H1 (cell line): ENCODE measurements at regions not wholly inside any gene's neighbourhood (a gene's known extent, or its start where the extent isn't known, plus 50 kb on each side); places are given as distances from the start of the nearest gene placed in this dataset.

Experiments
- CTCF ChIA-PET: fragments of 300-600 bp; sonication (Branson Sonifier 250); formaldehyde crosslinking; loops from one replicate; lab custom pipeline; 2021; ENCODE audit not compliant: partially characterized antibody; lab: Charles Lee
- POLR2A ChIA-PET: fragments of 300-600 bp; sonication (Branson Sonifier 250); formaldehyde crosslinking; loops from one replicate; lab custom pipeline; 2021; ENCODE audit warnings: inconsistent platforms; ENCODE audit not compliant: partially characterized antibody; lab: Charles Lee
- DNase-seq, 2 experiments: peaks; one replicate each; pipeline versions ENCODE4 v3.0.0 to v3.0.0-alpha.2; 2010 to 2022; ENCODE audit warnings: low spot score in 2 of 2, low read depth in 1 of 2, mixed read lengths in 1 of 2
- FAIRE-seq: peaks from 2 replicates; lab custom pipeline; 2011; peaks lifted over from hg19 to GRCh38; lab: Jason Lieb, UNC
- H2AFZ ChIP-seq: 2 replicates; pipeline ENCODE4 v1.8.1; 2012; ENCODE audit warnings: low read length, inconsistent platforms
- H2AK5ac ChIP-seq: 2 replicates; pipeline ENCODE4 v1.6.1; 2013; ENCODE audit warnings: low read depth, low read length
- H2BK120ac ChIP-seq: replicated peaks from 2 replicates; pipeline ENCODE3; 2013; ENCODE audit warnings: low read depth, low read length, inconsistent platforms
- H2BK12ac ChIP-seq: 2 replicates; pipeline ENCODE4 v1.6.1; 2013; ENCODE audit warnings: low read depth, low read length
- H2BK15ac ChIP-seq: 2 replicates; pipeline ENCODE4 v1.6.1; 2013; ENCODE audit warnings: low read length
- H2BK20ac ChIP-seq: 2 replicates; pipeline ENCODE4 v1.6.1; 2013; ENCODE audit warnings: low read length
- H2BK5ac ChIP-seq: 2 replicates; pipeline ENCODE4 v1.6.1; 2013; ENCODE audit warnings: low read depth, low read length
- H3K14ac ChIP-seq: 2 replicates; pipeline ENCODE4 v1.6.1; 2013; ENCODE audit warnings: inconsistent platforms; ENCODE audit not compliant: insufficient read length
- H3K18ac ChIP-seq: 2 replicates; pipeline ENCODE4 v1.6.1; 2013; ENCODE audit warnings: low read length; ENCODE audit errors: extremely low read depth
- H3K23ac ChIP-seq: 2 replicates; pipeline ENCODE4 v1.6.1; 2013; ENCODE audit warnings: inconsistent platforms; ENCODE audit not compliant: insufficient read length
- H3K23me2 ChIP-seq: 2 replicates; pipeline ENCODE4 v1.6.1; 2013; ENCODE audit warnings: low read depth, low read length
- H3K27ac ChIP-seq: 2 replicates; pipeline ENCODE4 v1.6.1; 2011; ENCODE audit warnings: low read depth, low read length, inconsistent platforms
- H3K27me3 ChIP-seq, 4 experiments: replicated peaks in 1 of 4; 1 replicate in 1 of 4; 2 replicates in 3 of 4; pipeline versions ENCODE4 v1.6.1 to v1.8.1; 2011 to 2013; ENCODE audit warnings: low read length in 3 of 4, mild to moderate bottlenecking in 3 of 4, inconsistent platforms in 2 of 4, mixed read lengths in 2 of 4, moderate library complexity in 1 of 4; ENCODE audit not compliant: control insufficient read depth in 3 of 4, insufficient read depth in 3 of 4; ENCODE audit errors: extremely low read depth in 1 of 4
- H3K36me3 ChIP-seq, 4 experiments: 2 replicates each; pipeline versions ENCODE4 v1.6.1 to v1.8.1; 2011 to 2013; ENCODE audit warnings: mild to moderate bottlenecking in 4 of 4, low read length in 3 of 4, moderate library complexity in 2 of 4, control low read depth in 1 of 4, inconsistent platforms in 1 of 4; ENCODE audit not compliant: insufficient read depth in 4 of 4, control insufficient read depth in 2 of 4
- H3K4ac ChIP-seq: replicated peaks from 2 replicates; pipeline ENCODE3; 2013; ENCODE audit warnings: low read length, low read depth, mixed read lengths, inconsistent platforms; ENCODE audit not compliant: insufficient read length
- H3K4me1 ChIP-seq, 4 experiments: replicated peaks in 1 of 4; 1 replicate in 1 of 4; 2 replicates in 3 of 4; pipeline versions ENCODE4 v1.6.1 to v1.8.1; 2011 to 2013; ENCODE audit warnings: low read length in 3 of 4, inconsistent platforms in 2 of 4, mixed read lengths in 1 of 4; ENCODE audit not compliant: insufficient read depth in 4 of 4, control insufficient read depth in 3 of 4
- H3K4me2 ChIP-seq, 2 experiments: 2 replicates each; pipeline versions ENCODE4 v1.6.1 to v1.8.1; 2011 to 2013; ENCODE audit warnings: low read depth in 2 of 2, low read length in 2 of 2, control low read depth in 1 of 2, inconsistent platforms in 1 of 2, mild to moderate bottlenecking in 1 of 2; ENCODE audit not compliant: insufficient read depth in 1 of 2
- H3K4me3 ChIP-seq, 4 experiments: fragments of 200-600, 300-600 bp in 1 of 4; sonication (generic), shearing (Covaris generic), sonication (Bioruptor Twin) in 1 of 4; 2 replicates each; pipeline versions ENCODE4 v1.5.1 to v1.8.1; 2011 to 2016; ENCODE audit warnings: low read length in 4 of 4, low read depth in 3 of 4, control low read depth in 2 of 4, inconsistent platforms in 2 of 4, mild to moderate bottlenecking in 2 of 4, mixed read lengths in 1 of 4, moderate library complexity in 1 of 4; ENCODE audit not compliant: insufficient read depth in 2 of 4; ENCODE audit errors: extremely low read depth in 1 of 4
- H3K56ac ChIP-seq: replicated peaks from 2 replicates; pipeline ENCODE3; 2013; ENCODE audit warnings: low read depth, mild to moderate bottlenecking, mixed read lengths, low read length, inconsistent platforms; ENCODE audit not compliant: insufficient read length
- H3K79me1 ChIP-seq: 2 replicates; pipeline ENCODE4 v1.6.1; 2013; ENCODE audit warnings: low read depth, low read length, control low read depth
- H3K79me2 ChIP-seq, 2 experiments: 2 replicates each; pipeline versions ENCODE4 v1.6.1 to v1.8.1; 2012 to 2013; ENCODE audit warnings: low read length in 2 of 2, mild to moderate bottlenecking in 2 of 2, inconsistent platforms in 1 of 2; ENCODE audit not compliant: insufficient read depth in 2 of 2, control insufficient read depth in 1 of 2
- H3K9ac ChIP-seq, 4 experiments: replicated peaks in 1 of 4; 1 replicate in 1 of 4; 2 replicates in 3 of 4; pipeline versions ENCODE4 v1.6.1 to v1.8.1; 2011 to 2013; ENCODE audit warnings: low read depth in 3 of 4, low read length in 3 of 4, control low read depth in 2 of 4, mild to moderate bottlenecking in 2 of 4, moderate library complexity in 2 of 4, inconsistent platforms in 1 of 4; ENCODE audit errors: extremely low read depth in 1 of 4
- H3K9me3 ChIP-seq, 2 experiments: 2 replicates each; pipeline versions ENCODE4 v1.6.1 to v1.8.1; 2012 to 2013; ENCODE audit warnings: mild to moderate bottlenecking in 2 of 2, moderate library complexity in 2 of 2, control low read depth in 1 of 2, inconsistent platforms in 1 of 2, low read depth in 1 of 2, low read length in 1 of 2, mixed read lengths in 1 of 2; ENCODE audit not compliant: insufficient read depth in 2 of 2
- H4K20me1 ChIP-seq, 2 experiments: replicated peaks in 1 of 2; 2 replicates each; pipeline versions ENCODE3 to v1.8.1; 2011 to 2013; ENCODE audit warnings: inconsistent platforms in 2 of 2, low read length in 2 of 2, mild to moderate bottlenecking in 1 of 2; ENCODE audit not compliant: insufficient read depth in 2 of 2, control insufficient read depth in 1 of 2
- H4K5ac ChIP-seq: 2 replicates; pipeline ENCODE4 v1.6.1; 2013; ENCODE audit warnings: low read length, low read depth, mixed read lengths, inconsistent platforms; ENCODE audit not compliant: insufficient read length
- H4K8ac ChIP-seq: 2 replicates; pipeline ENCODE4 v1.8.0; 2013; ENCODE audit warnings: mild to moderate bottlenecking, moderate library complexity, low read length, inconsistent platforms; ENCODE audit not compliant: insufficient read depth; ENCODE audit errors: extremely low read depth
- H4K91ac ChIP-seq: replicated peaks from 2 replicates; pipeline ENCODE3; 2013; ENCODE audit warnings: low read length, mixed read lengths, inconsistent platforms; ENCODE audit not compliant: insufficient read length
- ASH2L ChIP-seq: fragments of 200-600, 300-600 bp; sonication (generic); IDR thresholded peaks from one replicate; pipeline ENCODE4 v1.7.1; 2017; ENCODE audit warnings: low read length
- BACH1 ChIP-seq: IDR thresholded peaks from 2 replicates; pipeline ENCODE4 v1.6.1; 2012; ENCODE audit warnings: low read length, improper control_type of control experiment
- CBX5 ChIP-seq: fragments of 300-800, 300-1000 bp; sonication (generic); IDR thresholded peaks from 2 replicates; pipeline ENCODE4 v1.7.1; 2016; ENCODE audit warnings: antibody characterized with exemption, low read length, low read depth
- E2F6 ChIP-seq: IDR thresholded peaks from 2 replicates; pipeline ENCODE4 v1.6.1; 2012; ENCODE audit warnings: inconsistent platforms
- EZH2 ChIP-seq: fragments of 200-600 bp; sonication (generic); IDR thresholded peaks from 2 replicates; pipeline ENCODE4 v1.7.1; 2012; ENCODE audit warnings: low read depth, mild to moderate bottlenecking, moderate library complexity, low read length, inconsistent platforms; ENCODE audit not compliant: severe bottlenecking
- KDM1A ChIP-seq: fragments of 200-600, 300-600 bp; sonication (generic); IDR thresholded peaks from 2 replicates; pipeline ENCODE4 v1.7.1; 2016; ENCODE audit warnings: mild to moderate bottlenecking, low read length, borderline replicate concordance
- KDM4A ChIP-seq: IDR thresholded peaks from one replicate; pipeline ENCODE4 v1.7.1; 2012; ENCODE audit warnings: low read depth, mild to moderate bottlenecking, moderate library complexity, low read length, inconsistent platforms; ENCODE audit not compliant: severe bottlenecking
- KDM5A ChIP-seq: fragments of 200-600 bp; IDR thresholded peaks from 2 replicates; pipeline ENCODE4 v1.7.1; 2012; ENCODE audit warnings: mild to moderate bottlenecking, low read length, inconsistent platforms, mixed read lengths
- SIN3A ChIP-seq, 2 experiments: IDR thresholded peaks in 1 of 2; conservative IDR thresholded peaks in 1 of 2; 2 replicates each; pipeline ENCODE4 v1.6.1; 2011 to 2012; ENCODE audit warnings: low read length in 2 of 2, improper control_type of control experiment in 1 of 2, low read depth in 1 of 2, mild to moderate bottlenecking in 1 of 2
- SIRT6 ChIP-seq: IDR thresholded peaks from one replicate; pipeline ENCODE4 v1.7.1; 2012; ENCODE audit warnings: low read length, inconsistent platforms
- SUZ12 ChIP-seq: fragments of 200-600 bp; sonication (generic); IDR thresholded peaks from 2 replicates; pipeline ENCODE4 v1.6.1; 2012; ENCODE audit warnings: mild to moderate bottlenecking, inconsistent platforms, low read length, moderate library complexity, mixed read lengths
- TCF12 ChIP-seq: IDR thresholded peaks from 2 replicates; pipeline ENCODE4 v1.6.1; 2011; ENCODE audit warnings: low read depth, mild to moderate bottlenecking, low read length
- WGBS, 2 experiments: shearing (Covaris generic) in 1 of 2; methylation state at CpG; one replicate each; pipeline versions ENCODE4 v1.1.6 to v1.1.7; 2013 to 2015; ENCODE audit warnings: low lambda C conversion rate in 2 of 2, mixed read lengths in 2 of 2, inconsistent platforms in 1 of 2, low coverage in 1 of 2, missing lambda C conversion rate in 1 of 2; ENCODE audit not compliant: insufficient replicate concordance in 2 of 2, insufficient coverage in 1 of 2, insufficient read length in 1 of 2; ENCODE audit errors: extremely low coverage in 1 of 2, missing lambda C conversion rate in 1 of 2; 5-methylcytosine and 5-hydroxymethylcytosine counted together

DNA sequence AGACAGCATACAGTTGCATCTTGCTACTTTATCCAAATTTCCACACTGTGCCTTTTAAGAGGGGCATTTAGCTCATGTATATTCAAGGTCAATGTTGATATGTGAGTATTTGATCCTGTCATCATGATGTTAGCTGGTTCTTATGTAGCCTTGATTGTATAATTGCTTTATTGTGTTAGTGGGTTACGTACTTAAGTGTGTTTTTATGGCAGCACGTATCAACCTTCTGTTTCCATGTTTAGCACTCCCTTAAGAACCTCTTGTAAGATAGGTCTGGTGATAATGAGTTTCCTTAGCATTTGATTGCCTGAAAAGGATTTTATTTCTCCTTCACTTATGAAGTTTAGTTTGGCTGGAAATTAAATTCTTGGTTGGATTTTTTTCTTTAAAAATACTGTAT, 445.2 kb downstream of the NAV3 start:
- H2BK12ac ChIP-seq = no peak overlapping the region
- no peak overlapping the region for H3K9ac ChIP-seq
- ChIA-PET CTCF (no interaction called here), POLR2A (no interaction called here)
- H2BK5ac ChIP-seq = no peak overlapping the region
- FAIRE-seq = no peak
- WGBS, 2 experiments = 94% methylated on average over 2 of the region's 2 CpGs; no CpG with 5 or more reads in 1 of the 2 experiments
- H3K9me3 ChIP-seq = peaks cover 10 to 12% of the 10 kb centered on the region in 2 experiments; a peak in 3 of 4 replicates
- no peaks in the 10 kb centered on the region for H3K23me2 ChIP-seq
- no peak overlapping the region for H3K27ac ChIP-seq
- H2BK20ac ChIP-seq = no peak overlapping the region
- no peak overlapping the region for H4K8ac ChIP-seq
- H3K4me2 ChIP-seq = no peak overlapping the region
- no peaks in the 10 kb centered on the region for H3K36me3 ChIP-seq
- H4K91ac ChIP-seq = no peak overlapping the region
- H3K23ac ChIP-seq = no peak overlapping the region
- H3K4me1 ChIP-seq = no peaks in the 10 kb centered on the region
- no peak overlapping the region for H2BK15ac ChIP-seq
- no peak overlapping the region for H3K4me3 ChIP-seq
- H3K79me2 ChIP-seq = no peaks in the 10 kb centered on the region
- H4K5ac ChIP-seq = no peak overlapping the region
- no peak overlapping the region for H3K18ac ChIP-seq
- H3K27me3 ChIP-seq = no peaks in the 10 kb centered on the region
- H3K79me1 ChIP-seq = no peaks in the 10 kb centered on the region
- no peak for DNase-seq
- H4K20me1 ChIP-seq = no peaks in the 10 kb centered on the region
- H3K56ac ChIP-seq = no peak overlapping the region
- no peak overlapping the region for H2AK5ac ChIP-seq
- no peak overlapping the region for H2BK120ac ChIP-seq
- H2AFZ ChIP-seq = no peak overlapping the region
- no peak overlapping the region for H3K14ac ChIP-seq
- H3K4ac ChIP-seq = no peak overlapping the region
- TF ChIP-seq SIN3A (conservative IDR thresholded peaks at IDR 0.05 in 1 of 2, IDR thresholded peaks at IDR 0.05 in 1 of 2; ENCODE audit: low read depth in 1 of 2, low read length in 2 of 2) (no peak), ASH2L (no peak), TCF12 (no peak), EZH2 (no peak), KDM5A (no peak), BACH1 (no peak), KDM4A (no peak), SIRT6 (no peak), KDM1A (no peak), SUZ12 (no peak), CBX5 (no peak), E2F6 (no peak)
